DND-41 (cell line): ENCODE measurements at regions not wholly inside any gene's neighbourhood (a gene's known extent, or its start where the extent isn't known, plus 50 kb on each side); places are given as distances from the start of the nearest gene placed in this dataset.

ENCODE experiments used
- ATAC-seq: fragments of 200-7000 bp; cut with Tn5 transposase; 3 replicates; pipeline ENCODE4 v1.9.1; 2021; ENCODE audit warnings: low read depth; ENCODE audit not compliant: insufficient read depth
- DNase-seq: peaks from one replicate; pipeline ENCODE4 v3.0.0-alpha.2; 2020
- H2AFZ ChIP-seq: 2 replicates; pipeline ENCODE4 v1.6.0; 2012; ENCODE audit warnings: low read depth, low read length
- H3K27ac ChIP-seq: 2 replicates; pipeline ENCODE4 v1.5.1; 2012; ENCODE audit warnings: low read length, inconsistent platforms
- H3K27me3 ChIP-seq: fragments of 200-600 bp; sonication (generic); 2 replicates; pipeline ENCODE4 v1.6.0; 2012; ENCODE audit warnings: low read length, mild to moderate bottlenecking, inconsistent platforms; ENCODE audit not compliant: insufficient read depth, poor library complexity
- H3K36me3 ChIP-seq: 2 replicates; pipeline ENCODE4 v1.5.1; 2012; ENCODE audit warnings: low read length, inconsistent platforms; ENCODE audit not compliant: insufficient read depth
- H3K4me1 ChIP-seq: 2 replicates; pipeline ENCODE4 v1.5.1; 2012; ENCODE audit warnings: mild to moderate bottlenecking, low read length; ENCODE audit not compliant: insufficient read depth
- H3K4me2 ChIP-seq: 2 replicates; pipeline ENCODE4 v1.6.0; 2012; ENCODE audit warnings: mild to moderate bottlenecking, moderate library complexity, low read length, inconsistent platforms; ENCODE audit not compliant: insufficient read depth
- H3K4me3 ChIP-seq, 2 experiments: fragments of 200-600 bp in 1 of 2; shearing (Covaris generic) in 1 of 2; 2 replicates each; pipeline ENCODE4 v1.5.1; 2012 to 2016; ENCODE audit warnings: inconsistent platforms in 2 of 2, low read length in 2 of 2, mild to moderate bottlenecking in 2 of 2, low read depth in 1 of 2, moderate library complexity in 1 of 2
- H3K79me2 ChIP-seq: 2 replicates; pipeline ENCODE4 v1.6.0; 2012; ENCODE audit warnings: low read length, inconsistent platforms; ENCODE audit not compliant: insufficient read depth
- H3K9ac ChIP-seq: 2 replicates; pipeline ENCODE4 v1.6.0; 2012; ENCODE audit warnings: low read depth, mild to moderate bottlenecking, inconsistent platforms, low read length, moderate library complexity
- H3K9me3 ChIP-seq: 2 replicates; pipeline ENCODE4 v1.5.1; 2012; ENCODE audit warnings: low read length, moderate library complexity, mild to moderate bottlenecking, inconsistent platforms; ENCODE audit not compliant: insufficient read depth, severe bottlenecking
- H4K20me1 ChIP-seq: 2 replicates; pipeline ENCODE4 v1.6.0; 2012; ENCODE audit warnings: low read length; ENCODE audit not compliant: insufficient read depth
- EZH2 ChIP-seq: IDR thresholded peaks from 3 replicates; pipeline ENCODE4 v1.6.1; 2012; ENCODE audit warnings: borderline replicate concordance, low read depth, mild to moderate bottlenecking, moderate library complexity, low read length, inconsistent platforms; ENCODE audit not compliant: severe bottlenecking
- TF ChIP-seq, protein P1 (sequence below): IDR thresholded peaks from 2 replicates; pipeline ENCODE4 v1.5.1; 2012; ENCODE audit warnings: borderline replicate concordance, low read length, moderate library complexity, mild to moderate bottlenecking; ENCODE audit not compliant: poor library complexity, severe bottlenecking; ENCODE audit errors: extremely low read depth

- TF ChIP-seq, protein P1, sequence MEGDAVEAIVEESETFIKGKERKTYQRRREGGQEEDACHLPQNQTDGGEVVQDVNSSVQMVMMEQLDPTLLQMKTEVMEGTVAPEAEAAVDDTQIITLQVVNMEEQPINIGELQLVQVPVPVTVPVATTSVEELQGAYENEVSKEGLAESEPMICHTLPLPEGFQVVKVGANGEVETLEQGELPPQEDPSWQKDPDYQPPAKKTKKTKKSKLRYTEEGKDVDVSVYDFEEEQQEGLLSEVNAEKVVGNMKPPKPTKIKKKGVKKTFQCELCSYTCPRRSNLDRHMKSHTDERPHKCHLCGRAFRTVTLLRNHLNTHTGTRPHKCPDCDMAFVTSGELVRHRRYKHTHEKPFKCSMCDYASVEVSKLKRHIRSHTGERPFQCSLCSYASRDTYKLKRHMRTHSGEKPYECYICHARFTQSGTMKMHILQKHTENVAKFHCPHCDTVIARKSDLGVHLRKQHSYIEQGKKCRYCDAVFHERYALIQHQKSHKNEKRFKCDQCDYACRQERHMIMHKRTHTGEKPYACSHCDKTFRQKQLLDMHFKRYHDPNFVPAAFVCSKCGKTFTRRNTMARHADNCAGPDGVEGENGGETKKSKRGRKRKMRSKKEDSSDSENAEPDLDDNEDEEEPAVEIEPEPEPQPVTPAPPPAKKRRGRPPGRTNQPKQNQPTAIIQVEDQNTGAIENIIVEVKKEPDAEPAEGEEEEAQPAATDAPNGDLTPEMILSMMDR: no peak
- no peak for TF ChIP-seq EZH2
- H3K27me3 ChIP-seq: no peaks in the 10 kb centered on the region
- DNase-seq: no peak
- no peak overlapping the region for H3K4me3 ChIP-seq
- H3K4me2 ChIP-seq: no peak overlapping the region
- no peak for ATAC-seq
- H3K79me2 ChIP-seq: no peaks in the 10 kb centered on the region
- peaks cover 1% of the 10 kb centered on the region; the same call in 1 of the 2 replicates for H3K4me1 ChIP-seq
- H2AFZ ChIP-seq: no peak overlapping the region
- no peak overlapping the region for H3K27ac ChIP-seq
- no peak overlapping the region for H3K9ac ChIP-seq
- H3K36me3 ChIP-seq: no peaks in the 10 kb centered on the region
- H4K20me1 ChIP-seq: no peaks in the 10 kb centered on the region
- H3K9me3 ChIP-seq: no peaks in the 10 kb centered on the region
Measured at GRCh38 chr2:8399731-8400130, 282.1 kb upstream of the ID2 start.

DNA sequence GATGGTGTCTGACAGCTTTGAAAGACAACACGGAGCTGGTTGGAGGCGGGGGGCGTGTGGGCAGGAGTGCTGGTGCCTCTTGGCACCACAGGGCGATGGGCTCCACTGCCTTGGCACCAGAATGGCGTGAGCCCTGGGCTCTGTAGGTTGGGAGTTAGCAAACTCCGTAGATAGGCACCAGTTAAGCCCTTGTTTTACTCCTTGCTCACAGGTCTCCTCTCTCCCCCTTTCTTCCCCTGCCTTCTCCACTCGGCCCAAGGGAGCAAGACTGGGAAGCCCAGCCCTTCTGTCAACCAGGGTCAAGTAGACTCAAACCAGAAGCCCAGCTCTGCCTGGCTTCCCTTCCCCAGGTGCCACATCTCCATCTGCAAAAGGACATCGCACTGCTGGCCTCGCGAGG is 281.7 kb upstream of the ID2 start:
- H4K20me1 ChIP-seq: no peaks in the 10 kb centered on the region
- H3K27ac ChIP-seq: no peak overlapping the region
- TF ChIP-seq, protein P1: no peak
- TF ChIP-seq EZH2: no peak
- no peaks in the 10 kb centered on the region for H3K4me1 ChIP-seq
- no peak overlapping the region for H3K4me2 ChIP-seq
- H3K27me3 ChIP-seq: no peaks in the 10 kb centered on the region
- no peak for ATAC-seq
- H3K9me3 ChIP-seq: no peaks in the 10 kb centered on the region
- no peaks in the 10 kb centered on the region for H3K79me2 ChIP-seq
- H2AFZ ChIP-seq: no peak overlapping the region
- H3K4me3 ChIP-seq: no peak overlapping the region
- no peak for DNase-seq
- H3K9ac ChIP-seq: no peak overlapping the region
- no peaks in the 10 kb centered on the region for H3K36me3 ChIP-seq

- Histone ChIP-seq H4K20me1 (no peaks in the 10 kb centered on the region), H3K36me3 (no peaks in the 10 kb centered on the region), H3K9me3 (no peaks in the 10 kb centered on the region), H3K9ac (no peak overlapping the region), H3K4me2 (no peak overlapping the region), H3K27me3 (no peaks in the 10 kb centered on the region), H2AFZ (no peak overlapping the region), H3K4me3 (no peak overlapping the region), H3K27ac (no peak overlapping the region), H3K79me2 (no peaks in the 10 kb centered on the region), H3K4me1 (no peaks in the 10 kb centered on the region)
- ATAC-seq (no peak), DNase-seq (no peak)
- TF ChIP-seq EZH2: no peak
Measured at GRCh38 chr2:8402222-8402621, 279.6 kb upstream of the ID2 start.

DNA sequence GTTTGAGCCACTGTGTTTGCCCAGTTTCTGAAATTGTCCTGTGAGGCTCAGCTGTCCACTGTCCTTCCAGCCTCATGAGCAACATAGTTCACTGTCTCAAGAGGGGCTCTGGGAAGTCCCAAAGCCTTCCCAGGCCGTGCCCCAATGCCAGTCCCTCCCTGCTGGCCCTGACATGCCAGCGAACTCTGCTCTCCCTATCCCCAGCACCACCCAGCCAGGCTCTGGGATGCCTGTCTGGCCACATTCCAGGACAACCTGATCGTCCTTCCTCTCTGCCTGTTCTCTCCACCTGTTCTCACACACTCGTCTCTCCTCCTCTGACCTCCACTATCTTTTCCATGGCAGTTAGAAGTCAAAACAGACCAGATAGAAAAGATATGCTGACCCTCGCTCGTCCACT is 278.0 kb upstream of the ID2 start:
- no peak overlapping the region for H3K9ac ChIP-seq
- H3K79me2 ChIP-seq: no peaks in the 10 kb centered on the region
- H3K27ac ChIP-seq: no peak overlapping the region
- H3K4me2 ChIP-seq: no peak overlapping the region
- no peaks in the 10 kb centered on the region for H4K20me1 ChIP-seq
- H3K27me3 ChIP-seq: no peaks in the 10 kb centered on the region
- no peaks in the 10 kb centered on the region for H3K4me1 ChIP-seq
- TF ChIP-seq, protein P1: no peak
- no peak for TF ChIP-seq EZH2
- no peaks in the 10 kb centered on the region for H3K9me3 ChIP-seq
- ATAC-seq: no peak
- no peaks in the 10 kb centered on the region for H3K36me3 ChIP-seq
- H3K4me3 ChIP-seq: no peak overlapping the region
- H2AFZ ChIP-seq: no peak overlapping the region
- no peak for DNase-seq
